OCI-LY3 (cell line): ENCODE measurements at regions not wholly inside any gene's neighbourhood (a gene's known extent, or its start where the extent isn't known, plus 50 kb on each side); places are given as distances from the start of the nearest gene placed in this dataset.
A peak's percentile ranks its signal among the peaks of the same experiment; 100 is the strongest.

ENCODE experiments used
- H2AFZ ChIP-seq: fragments of 200-600, 300-600 bp; shearing (Covaris generic); 2 replicates; pipeline ENCODE4 v1.6.0; 2014; ENCODE audit warnings: antibody characterized with exemption, low read depth, low read length
- H3K27ac ChIP-seq: fragments of 200-600, 300-600 bp; sonication (generic); 2 replicates; pipeline ENCODE4 v1.5.1; 2014; ENCODE audit warnings: mild to moderate bottlenecking, low read length, moderate library complexity, mixed read lengths
- H3K27me3 ChIP-seq: fragments of 200-600, 300-600 bp; sonication (generic); 2 replicates; pipeline ENCODE4 v1.6.1; 2014; ENCODE audit warnings: low read depth, low read length, mixed read lengths
- H3K36me3 ChIP-seq: fragments of 200-600, 300-600 bp; sonication (generic); replicated peaks from 2 replicates; pipeline ENCODE3; 2014; ENCODE audit warnings: low read depth, low read length, mixed read lengths
- H3K4me1 ChIP-seq: fragments of 300-600, 200-600 bp; sonication (generic); 2 replicates; pipeline ENCODE4 v1.6.1; 2014; ENCODE audit warnings: low read length, mixed read lengths
- H3K4me2 ChIP-seq: fragments of 200-600, 300-600 bp; sonication (generic); 2 replicates; pipeline ENCODE4 v1.6.1; 2014; ENCODE audit warnings: low read length, mixed read lengths
- H3K4me3 ChIP-seq: fragments of 300-600, 200-600 bp; sonication (generic); 2 replicates; pipeline ENCODE4 v1.5.1; 2014; ENCODE audit warnings: antibody characterized with exemption, mild to moderate bottlenecking, low read length, moderate library complexity
- H3K79me2 ChIP-seq: fragments of 300-600, 200-600 bp; shearing (Covaris generic); 2 replicates; pipeline ENCODE4 v1.6.1; 2014; ENCODE audit warnings: mild to moderate bottlenecking, low read length, mixed read lengths
- H3K9ac ChIP-seq: fragments of 300-600, 200-600 bp; shearing (Covaris generic); 2 replicates; pipeline ENCODE4 v1.6.0; 2014; ENCODE audit warnings: mild to moderate bottlenecking, low read length, moderate library complexity
- H3K9me3 ChIP-seq: fragments of 200-600, 300-600 bp; shearing (Covaris generic); 2 replicates; pipeline ENCODE4 v1.6.1; 2014; ENCODE audit warnings: low read length, mixed read lengths; ENCODE audit not compliant: insufficient read depth
- H4K20me1 ChIP-seq: fragments of 200-600, 300-600 bp; sonication (generic); 2 replicates; pipeline ENCODE4 v1.6.1; 2016; ENCODE audit warnings: low read length, mixed read lengths; ENCODE audit not compliant: insufficient read depth
- CTCF ChIP-seq: fragments of 200-600, 300-600 bp; sonication (generic); IDR thresholded peaks from 2 replicates; pipeline ENCODE4 v1.5.1; 2014; ENCODE audit warnings: antibody characterized with exemption, low read length, low read depth
- EZH2phosphoT487 ChIP-seq: fragments of 200-600 bp; shearing (Covaris generic); IDR thresholded peaks from 2 replicates; pipeline ENCODE4 v1.6.1; 2018; ENCODE audit warnings: antibody characterized with exemption, mixed run types, low read depth

DNA sequence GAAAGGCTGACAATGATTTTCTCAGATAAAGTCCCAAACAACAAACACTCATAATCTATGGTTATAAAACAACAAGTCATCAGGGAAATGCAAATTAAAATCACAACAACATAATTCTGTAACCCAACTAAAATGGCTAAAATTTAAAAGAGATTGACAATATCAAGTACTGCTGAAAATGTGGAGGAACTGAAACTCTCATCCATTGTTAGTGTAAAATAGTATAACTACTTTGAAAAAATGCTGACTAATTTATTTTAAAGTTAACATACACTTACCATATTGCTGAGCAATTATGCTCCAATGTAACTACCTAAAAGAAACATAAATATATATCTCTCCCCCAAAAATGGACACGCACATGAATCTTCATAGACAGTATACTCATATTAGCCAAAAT, 245.9 kb upstream of the SPOPL start:
- Histone ChIP-seq H3K4me2 (no peak overlapping the region), H3K36me3 (no peaks in the 10 kb centered on the region), H4K20me1 (no peaks in the 10 kb centered on the region), H3K27me3 (no peaks in the 10 kb centered on the region), H3K79me2 (no peaks in the 10 kb centered on the region), H3K27ac (no peak overlapping the region), H3K4me1 (no peaks in the 10 kb centered on the region), H3K9ac (no peak overlapping the region), H3K9me3 (no peaks in the 10 kb centered on the region), H2AFZ (no peak overlapping the region), H3K4me3 (no peak overlapping the region)
- TF ChIP-seq CTCF, result no peak
- TF ChIP-seq EZH2phosphoT487, result no peak

DNA sequence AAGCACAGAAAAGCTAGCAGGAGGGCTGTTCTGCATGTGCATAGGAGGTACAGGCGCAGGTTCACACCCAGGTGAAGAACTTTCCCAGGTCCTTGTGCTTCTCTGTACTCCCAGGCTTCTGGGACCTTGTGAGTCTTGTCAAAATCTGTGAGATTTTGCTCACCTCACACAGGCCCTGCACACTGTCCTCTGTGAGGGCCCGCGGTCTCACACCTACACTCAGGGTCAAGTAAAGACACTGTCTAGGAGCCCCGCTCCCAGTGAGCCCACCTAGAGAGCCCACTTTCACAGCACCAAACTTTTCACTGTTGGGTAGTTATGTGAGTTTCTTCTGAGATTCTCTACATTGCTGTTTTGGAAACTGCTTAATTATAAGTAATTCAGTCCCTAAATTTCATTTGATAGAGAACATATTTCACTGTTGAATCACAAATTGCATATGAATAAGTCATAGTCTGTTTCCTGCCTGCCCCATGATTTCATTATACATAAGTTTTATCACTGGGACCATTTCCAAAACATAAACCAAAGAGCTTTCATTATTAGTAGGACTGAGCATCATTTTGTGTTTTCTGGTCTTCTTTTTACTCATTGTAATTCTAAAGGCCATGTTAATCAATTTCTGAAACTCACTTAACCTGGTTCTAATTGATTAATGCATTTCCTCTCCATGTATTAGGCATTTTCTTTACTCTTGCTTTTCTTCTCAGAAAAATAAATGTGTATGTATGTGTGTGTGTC, 234.2 kb upstream of the SPOPL start:
- Histone ChIP-seq H3K27ac (no peak overlapping the region), H3K27me3 (peaks cover 6% of the 10 kb centered on the region; the same call in 1 of the 2 replicates), H3K4me1 (peaks cover 21% of the 10 kb centered on the region), H3K4me3 (no peak overlapping the region), H4K20me1 (0 out of 2 replicates have a peak, but pooled peaks cover 3% of the 10 kb centered on the region), H2AFZ (no peak overlapping the region), H3K4me2 (peak overlapping the region; percentile 1; the same call in 1 of the 2 replicates), H3K79me2 (no peaks in the 10 kb centered on the region), H3K9me3 (no peaks in the 10 kb centered on the region), H3K36me3 (no peaks in the 10 kb centered on the region), H3K9ac (no peak overlapping the region)
- no peak for TF ChIP-seq CTCF
- TF ChIP-seq EZH2phosphoT487, result no peak

GRCh38 chr2:138267902-138268254, 233.7 kb upstream of the SPOPL start:
- Histone ChIP-seq H2AFZ (no peak overlapping the region), H3K27ac (no peak overlapping the region)

More at GRCh38 chr2:138267902-138268254, 233.7 kb upstream of the SPOPL start:
- H3K4me2 ChIP-seq, result peak overlapping the region; percentile 1
- H3K9ac ChIP-seq, result no peak overlapping the region
- H3K36me3 ChIP-seq, result no peaks in the 10 kb centered on the region
- no peaks in the 10 kb centered on the region for H3K79me2 ChIP-seq
- H4K20me1 ChIP-seq, result 0 out of 2 replicates have a peak, but pooled peaks cover 3% of the 10 kb centered on the region
- H3K9me3 ChIP-seq, result no peaks in the 10 kb centered on the region
- H3K4me1 ChIP-seq, result peaks cover 16% of the 10 kb centered on the region
- TF ChIP-seq CTCF (no peak), EZH2phosphoT487 (no peak)
- H3K27me3 ChIP-seq, result peaks cover 6% of the 10 kb centered on the region; the same call in 1 of the 2 replicates
- no peak overlapping the region for H3K4me3 ChIP-seq
